ENCODE measurements at regions not wholly inside any gene's neighbourhood (a gene's known extent, or its start where the extent isn't known, plus 50 kb on each side); places are given as distances from the start of the nearest gene placed in this dataset.

DNA sequence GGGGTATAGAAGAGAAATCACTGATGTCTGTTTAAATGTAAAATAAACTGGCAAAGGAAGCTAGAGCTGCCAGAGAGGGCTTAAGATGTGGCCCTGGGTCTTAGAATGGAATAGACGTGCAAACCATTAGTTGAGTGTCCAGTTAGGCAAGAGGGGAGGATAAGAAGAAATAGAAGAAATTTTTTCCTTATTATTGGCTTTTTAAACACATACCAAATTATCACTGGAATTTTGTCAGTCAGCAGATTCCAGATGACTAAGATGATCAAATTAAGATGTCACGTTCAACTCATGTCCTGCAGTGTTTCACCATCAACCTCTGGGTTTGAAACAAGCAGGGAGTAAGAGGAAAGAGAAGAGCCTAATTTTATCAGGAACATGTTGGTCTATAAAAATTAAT lies 71.6 kb upstream of the C1orf21 start (continued):
- TF ChIP-seq, protein P1, sequence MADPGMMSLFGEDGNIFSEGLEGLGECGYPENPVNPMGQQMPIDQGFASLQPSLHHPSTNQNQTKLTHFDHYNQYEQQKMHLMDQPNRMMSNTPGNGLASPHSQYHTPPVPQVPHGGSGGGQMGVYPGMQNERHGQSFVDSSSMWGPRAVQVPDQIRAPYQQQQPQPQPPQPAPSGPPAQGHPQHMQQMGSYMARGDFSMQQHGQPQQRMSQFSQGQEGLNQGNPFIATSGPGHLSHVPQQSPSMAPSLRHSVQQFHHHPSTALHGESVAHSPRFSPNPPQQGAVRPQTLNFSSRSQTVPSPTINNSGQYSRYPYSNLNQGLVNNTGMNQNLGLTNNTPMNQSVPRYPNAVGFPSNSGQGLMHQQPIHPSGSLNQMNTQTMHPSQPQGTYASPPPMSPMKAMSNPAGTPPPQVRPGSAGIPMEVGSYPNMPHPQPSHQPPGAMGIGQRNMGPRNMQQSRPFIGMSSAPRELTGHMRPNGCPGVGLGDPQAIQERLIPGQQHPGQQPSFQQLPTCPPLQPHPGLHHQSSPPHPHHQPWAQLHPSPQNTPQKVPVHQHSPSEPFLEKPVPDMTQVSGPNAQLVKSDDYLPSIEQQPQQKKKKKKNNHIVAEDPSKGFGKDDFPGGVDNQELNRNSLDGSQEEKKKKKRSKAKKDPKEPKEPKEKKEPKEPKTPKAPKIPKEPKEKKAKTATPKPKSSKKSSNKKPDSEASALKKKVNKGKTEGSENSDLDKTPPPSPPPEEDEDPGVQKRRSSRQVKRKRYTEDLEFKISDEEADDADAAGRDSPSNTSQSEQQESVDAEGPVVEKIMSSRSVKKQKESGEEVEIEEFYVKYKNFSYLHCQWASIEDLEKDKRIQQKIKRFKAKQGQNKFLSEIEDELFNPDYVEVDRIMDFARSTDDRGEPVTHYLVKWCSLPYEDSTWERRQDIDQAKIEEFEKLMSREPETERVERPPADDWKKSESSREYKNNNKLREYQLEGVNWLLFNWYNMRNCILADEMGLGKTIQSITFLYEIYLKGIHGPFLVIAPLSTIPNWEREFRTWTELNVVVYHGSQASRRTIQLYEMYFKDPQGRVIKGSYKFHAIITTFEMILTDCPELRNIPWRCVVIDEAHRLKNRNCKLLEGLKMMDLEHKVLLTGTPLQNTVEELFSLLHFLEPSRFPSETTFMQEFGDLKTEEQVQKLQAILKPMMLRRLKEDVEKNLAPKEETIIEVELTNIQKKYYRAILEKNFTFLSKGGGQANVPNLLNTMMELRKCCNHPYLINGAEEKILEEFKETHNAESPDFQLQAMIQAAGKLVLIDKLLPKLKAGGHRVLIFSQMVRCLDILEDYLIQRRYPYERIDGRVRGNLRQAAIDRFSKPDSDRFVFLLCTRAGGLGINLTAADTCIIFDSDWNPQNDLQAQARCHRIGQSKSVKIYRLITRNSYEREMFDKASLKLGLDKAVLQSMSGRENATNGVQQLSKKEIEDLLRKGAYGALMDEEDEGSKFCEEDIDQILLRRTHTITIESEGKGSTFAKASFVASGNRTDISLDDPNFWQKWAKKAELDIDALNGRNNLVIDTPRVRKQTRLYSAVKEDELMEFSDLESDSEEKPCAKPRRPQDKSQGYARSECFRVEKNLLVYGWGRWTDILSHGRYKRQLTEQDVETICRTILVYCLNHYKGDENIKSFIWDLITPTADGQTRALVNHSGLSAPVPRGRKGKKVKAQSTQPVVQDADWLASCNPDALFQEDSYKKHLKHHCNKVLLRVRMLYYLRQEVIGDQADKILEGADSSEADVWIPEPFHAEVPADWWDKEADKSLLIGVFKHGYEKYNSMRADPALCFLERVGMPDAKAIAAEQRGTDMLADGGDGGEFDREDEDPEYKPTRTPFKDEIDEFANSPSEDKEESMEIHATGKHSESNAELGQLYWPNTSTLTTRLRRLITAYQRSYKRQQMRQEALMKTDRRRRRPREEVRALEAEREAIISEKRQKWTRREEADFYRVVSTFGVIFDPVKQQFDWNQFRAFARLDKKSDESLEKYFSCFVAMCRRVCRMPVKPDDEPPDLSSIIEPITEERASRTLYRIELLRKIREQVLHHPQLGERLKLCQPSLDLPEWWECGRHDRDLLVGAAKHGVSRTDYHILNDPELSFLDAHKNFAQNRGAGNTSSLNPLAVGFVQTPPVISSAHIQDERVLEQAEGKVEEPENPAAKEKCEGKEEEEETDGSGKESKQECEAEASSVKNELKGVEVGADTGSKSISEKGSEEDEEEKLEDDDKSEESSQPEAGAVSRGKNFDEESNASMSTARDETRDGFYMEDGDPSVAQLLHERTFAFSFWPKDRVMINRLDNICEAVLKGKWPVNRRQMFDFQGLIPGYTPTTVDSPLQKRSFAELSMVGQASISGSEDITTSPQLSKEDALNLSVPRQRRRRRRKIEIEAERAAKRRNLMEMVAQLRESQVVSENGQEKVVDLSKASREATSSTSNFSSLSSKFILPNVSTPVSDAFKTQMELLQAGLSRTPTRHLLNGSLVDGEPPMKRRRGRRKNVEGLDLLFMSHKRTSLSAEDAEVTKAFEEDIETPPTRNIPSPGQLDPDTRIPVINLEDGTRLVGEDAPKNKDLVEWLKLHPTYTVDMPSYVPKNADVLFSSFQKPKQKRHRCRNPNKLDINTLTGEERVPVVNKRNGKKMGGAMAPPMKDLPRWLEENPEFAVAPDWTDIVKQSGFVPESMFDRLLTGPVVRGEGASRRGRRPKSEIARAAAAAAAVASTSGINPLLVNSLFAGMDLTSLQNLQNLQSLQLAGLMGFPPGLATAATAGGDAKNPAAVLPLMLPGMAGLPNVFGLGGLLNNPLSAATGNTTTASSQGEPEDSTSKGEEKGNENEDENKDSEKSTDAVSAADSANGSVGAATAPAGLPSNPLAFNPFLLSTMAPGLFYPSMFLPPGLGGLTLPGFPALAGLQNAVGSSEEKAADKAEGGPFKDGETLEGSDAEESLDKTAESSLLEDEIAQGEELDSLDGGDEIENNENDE (IDR thresholded peaks at IDR 0.05; ENCODE audit: insufficient replicate concordance, low read length) = no peak
- TF ChIP-seq BACH1 (IDR thresholded peaks at IDR 0.05; ENCODE audit: low read length) (no peak), TEAD4 (IDR thresholded peaks at IDR 0.05; ENCODE audit: low read depth, low read length) (no peak), POU5F1 (IDR thresholded peaks at IDR 0.05; ENCODE audit: low read depth, low read length) (no peak), ASH2L (IDR thresholded peaks at IDR 0.05; ENCODE audit: low read length) (no peak), HDAC2 (IDR thresholded peaks at IDR 0.05; ENCODE audit: borderline replicate concordance in 1 of 2, low read depth in 2 of 2, low read length in 2 of 2) (no peak), BCL11A (IDR thresholded peaks at IDR 0.05; ENCODE audit: low read depth in 2 of 2, low read length in 2 of 2) (no peak), SP1 (IDR thresholded peaks at IDR 0.05; ENCODE audit: low read depth, low read length) (no peak), CEBPB (IDR thresholded peaks at IDR 0.05; ENCODE audit: low read depth, low read length) (no peak)
- TF ChIP-seq, protein P2, sequence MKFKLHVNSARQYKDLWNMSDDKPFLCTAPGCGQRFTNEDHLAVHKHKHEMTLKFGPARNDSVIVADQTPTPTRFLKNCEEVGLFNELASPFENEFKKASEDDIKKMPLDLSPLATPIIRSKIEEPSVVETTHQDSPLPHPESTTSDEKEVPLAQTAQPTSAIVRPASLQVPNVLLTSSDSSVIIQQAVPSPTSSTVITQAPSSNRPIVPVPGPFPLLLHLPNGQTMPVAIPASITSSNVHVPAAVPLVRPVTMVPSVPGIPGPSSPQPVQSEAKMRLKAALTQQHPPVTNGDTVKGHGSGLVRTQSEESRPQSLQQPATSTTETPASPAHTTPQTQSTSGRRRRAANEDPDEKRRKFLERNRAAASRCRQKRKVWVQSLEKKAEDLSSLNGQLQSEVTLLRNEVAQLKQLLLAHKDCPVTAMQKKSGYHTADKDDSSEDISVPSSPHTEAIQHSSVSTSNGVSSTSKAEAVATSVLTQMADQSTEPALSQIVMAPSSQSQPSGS (IDR thresholded peaks at IDR 0.05; ENCODE audit: low read length) = no peak
- TF ChIP-seq, protein P3, sequence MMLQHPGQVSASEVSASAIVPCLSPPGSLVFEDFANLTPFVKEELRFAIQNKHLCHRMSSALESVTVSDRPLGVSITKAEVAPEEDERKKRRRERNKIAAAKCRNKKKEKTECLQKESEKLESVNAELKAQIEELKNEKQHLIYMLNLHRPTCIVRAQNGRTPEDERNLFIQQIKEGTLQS (IDR thresholded peaks at IDR 0.05; ENCODE audit: insufficient read depth, low read depth, low read length) = no peak
